ENCODE measurements at regions not wholly inside any gene's neighbourhood (a gene's known extent, or its start where the extent isn't known, plus 50 kb on each side); places are given as distances from the start of the nearest gene placed in this dataset.

DNA sequence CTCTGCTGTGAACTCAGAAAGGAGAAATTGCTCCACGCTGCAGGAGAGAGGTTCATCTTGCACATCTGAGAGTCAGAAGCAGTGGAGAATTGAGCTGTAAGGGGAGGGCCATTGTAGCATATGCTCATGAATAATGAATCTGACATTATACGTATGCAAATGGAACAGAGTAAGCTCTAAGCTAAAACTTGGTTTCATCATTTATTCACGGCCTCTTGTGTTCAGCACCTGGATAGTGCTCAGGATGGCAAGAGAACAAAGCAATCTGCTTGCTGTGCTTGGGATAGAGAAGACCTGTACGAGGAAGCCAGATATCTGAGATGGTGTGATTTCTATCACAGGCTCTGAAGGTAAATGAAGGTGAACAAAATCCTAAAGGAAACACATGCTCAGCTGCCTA is 87.9 kb upstream of the GCFC2 start:
- TF ChIP-seq, protein P1, sequence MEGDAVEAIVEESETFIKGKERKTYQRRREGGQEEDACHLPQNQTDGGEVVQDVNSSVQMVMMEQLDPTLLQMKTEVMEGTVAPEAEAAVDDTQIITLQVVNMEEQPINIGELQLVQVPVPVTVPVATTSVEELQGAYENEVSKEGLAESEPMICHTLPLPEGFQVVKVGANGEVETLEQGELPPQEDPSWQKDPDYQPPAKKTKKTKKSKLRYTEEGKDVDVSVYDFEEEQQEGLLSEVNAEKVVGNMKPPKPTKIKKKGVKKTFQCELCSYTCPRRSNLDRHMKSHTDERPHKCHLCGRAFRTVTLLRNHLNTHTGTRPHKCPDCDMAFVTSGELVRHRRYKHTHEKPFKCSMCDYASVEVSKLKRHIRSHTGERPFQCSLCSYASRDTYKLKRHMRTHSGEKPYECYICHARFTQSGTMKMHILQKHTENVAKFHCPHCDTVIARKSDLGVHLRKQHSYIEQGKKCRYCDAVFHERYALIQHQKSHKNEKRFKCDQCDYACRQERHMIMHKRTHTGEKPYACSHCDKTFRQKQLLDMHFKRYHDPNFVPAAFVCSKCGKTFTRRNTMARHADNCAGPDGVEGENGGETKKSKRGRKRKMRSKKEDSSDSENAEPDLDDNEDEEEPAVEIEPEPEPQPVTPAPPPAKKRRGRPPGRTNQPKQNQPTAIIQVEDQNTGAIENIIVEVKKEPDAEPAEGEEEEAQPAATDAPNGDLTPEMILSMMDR (IDR thresholded peaks at IDR 0.05), result no peak
- TF ChIP-seq POLR2A (IDR thresholded peaks at IDR 0.05), result no peak

Data from right lobe of liver (tissue), 4 donors.